ENCODE measurements at regions not wholly inside any gene's neighbourhood (a gene's known extent, or its start where the extent isn't known, plus 50 kb on each side); places are given as distances from the start of the nearest gene placed in this dataset.
"Not testable (repeated sequence)": the region's sequence is repeated elsewhere in the genome, so short reads cannot be mapped to it uniquely, and the experiment has no call there.

GRCh38 chr2:60351802-60352201 lies 201.7 kb downstream of the BCL11A start:
- DNase-seq = no peak
- no peaks in the 10 kb centered on the region for H3K4me1 ChIP-seq
- no peaks in the 10 kb centered on the region for H3K9me3 ChIP-seq
- intact Hi-C loops (cut with DNase I) = no loop called here
- 77 to 91% methylated on average over 7 to 8 of the region's 8 CpGs for WGBS, 2 donors
- no peak overlapping the region for H3K27ac ChIP-seq
- no peak overlapping the region for H3K4me3 ChIP-seq
- no peak for TF ChIP-seq CTCF (IDR thresholded peaks at IDR 0.05)
- TF ChIP-seq POLR2A (IDR thresholded peaks at IDR 0.05) = no peak
- no peak for ATAC-seq
- no peaks in the 10 kb centered on the region for H3K27me3 ChIP-seq
- no peaks in the 10 kb centered on the region for H3K36me3 ChIP-seq (replicated peaks in 1 of 2; ENCODE audit: insufficient read depth in 1 of 2, low read depth in 2 of 2)

- Histone ChIP-seq H3K9me3 (no peaks in the 10 kb centered on the region), H3K4me3 (no peak overlapping the region), H3K27me3 (no peaks in the 10 kb centered on the region), H3K4me1 (no peaks in the 10 kb centered on the region), H3K36me3 (replicated peaks in 1 of 2; ENCODE audit: insufficient read depth in 1 of 2, low read depth in 2 of 2) (no peaks in the 10 kb centered on the region), H3K27ac (no peak overlapping the region)
- intact Hi-C loops (cut with DNase I) = no loop called here
- DNase-seq (no peak), ATAC-seq (no peak)
- TF ChIP-seq POLR2A (IDR thresholded peaks at IDR 0.05) = no peak
- WGBS, 2 donors = 90 to 100% methylated on average over 1 to 4 of the region's 4 CpGs
Observed at GRCh38 chr2:60351321-60351720, 202.1 kb downstream of the BCL11A start.

GRCh38 chr2:60350791-60351190 lies 202.7 kb downstream of the BCL11A start:
- ATAC-seq (no peak), DNase-seq (no peak)
- H3K9me3 ChIP-seq = no peaks in the 10 kb centered on the region
- intact Hi-C loops (cut with DNase I) = no loop called here
- no peak overlapping the region for H3K27ac ChIP-seq
- no peaks in the 10 kb centered on the region for H3K36me3 ChIP-seq (replicated peaks in 1 of 2; ENCODE audit: insufficient read depth in 1 of 2, low read depth in 2 of 2)
- TF ChIP-seq POLR2A (IDR thresholded peaks at IDR 0.05) (no peak), CTCF (IDR thresholded peaks at IDR 0.05) (no peak)
- no peaks in the 10 kb centered on the region for H3K4me1 ChIP-seq
- H3K4me3 ChIP-seq = no peak overlapping the region
- WGBS, 2 donors = 53 to 93% methylated on average over 4 of the region's 4 CpGs
- no peaks in the 10 kb centered on the region for H3K27me3 ChIP-seq

- no peaks in the 10 kb centered on the region for H3K36me3 ChIP-seq (replicated peaks in 1 of 2; ENCODE audit: insufficient read depth in 1 of 2, low read depth in 2 of 2)
- no peaks in the 10 kb centered on the region for H3K4me1 ChIP-seq
- TF ChIP-seq POLR2A (IDR thresholded peaks at IDR 0.05) (no peak), CTCF (IDR thresholded peaks at IDR 0.05) (no peak)
- intact Hi-C loops (cut with DNase I) = no loop called here
- no peak overlapping the region for H3K27ac ChIP-seq
- no peak overlapping the region for H3K4me3 ChIP-seq
- no peak for ATAC-seq
- H3K27me3 ChIP-seq = no peaks in the 10 kb centered on the region
- no peaks in the 10 kb centered on the region for H3K9me3 ChIP-seq
- WGBS, 2 donors = 79 to 81% methylated on average over 5 of the region's 5 CpGs
- DNase-seq = no peak
Observed at GRCh38 chr2:60347781-60348180, 205.7 kb downstream of the BCL11A start.

- 87 to 98% methylated on average over 3 to 4 of the region's 4 CpGs for WGBS, 2 donors
- H3K36me3 ChIP-seq (replicated peaks in 1 of 2; ENCODE audit: insufficient read depth in 1 of 2, low read depth in 2 of 2); H3K9me3 ChIP-seq; H3K27me3 ChIP-seq; H3K27ac ChIP-seq; intact Hi-C loops (cut with DNase I); DNase-seq; H3K4me3 ChIP-seq; ATAC-seq; H3K4me1 ChIP-seq: not testable (repeated sequence)
Observed at GRCh38 chr2:60342491-60342890, 211.0 kb downstream of the BCL11A start.

- 78 to 91% methylated on average over 7 of the region's 7 CpGs for WGBS, 2 donors
- H3K9me3 ChIP-seq = no peaks in the 10 kb centered on the region
- H3K36me3 ChIP-seq (replicated peaks in 1 of 2; ENCODE audit: insufficient read depth in 1 of 2, low read depth in 2 of 2) = no peaks in the 10 kb centered on the region
- H3K4me3 ChIP-seq = no peak overlapping the region
- ATAC-seq = no peak
- H3K27ac ChIP-seq = no peak overlapping the region
- TF ChIP-seq POLR2A (IDR thresholded peaks at IDR 0.05) = no peak
- TF ChIP-seq CTCF (IDR thresholded peaks at IDR 0.05) = no peak
- H3K4me1 ChIP-seq = no peaks in the 10 kb centered on the region
- H3K27me3 ChIP-seq = no peaks in the 10 kb centered on the region
- intact Hi-C loops (cut with DNase I) = no loop called here
- no peak for DNase-seq
Observed at GRCh38 chr2:60341151-60341550, 212.3 kb downstream of the BCL11A start.
